Peyer's patch (tissue), 4 donors: ENCODE measurements at regions not wholly inside any gene's neighbourhood (a gene's known extent, or its start where the extent isn't known, plus 50 kb on each side); places are given as distances from the start of the nearest gene placed in this dataset.

Experiments
- DNase-seq, 3 donors: peaks; one replicate each; pipeline ENCODE4 v3.0.0-alpha.2; 2017 to 2019
- H3K27ac ChIP-seq, 4 donors: fragments of 200-600 bp; sonication (generic); one replicate each; pipeline ENCODE4 v1.5.1; 2016 to 2019
- H3K27me3 ChIP-seq, 2 donors: fragments of 200-600 bp; sonication (generic); one replicate each; pipeline ENCODE4 v1.5.1; 2019
- H3K36me3 ChIP-seq, 3 donors: fragments of 200-600 bp; sonication (generic); one replicate each; pipeline ENCODE4 v1.5.1; 2016 to 2019
- H3K4me1 ChIP-seq, 4 donors: fragments of 200-600 bp; sonication (generic); one replicate each; pipeline ENCODE4 v1.5.1; 2016 to 2019
- H3K4me3 ChIP-seq, 4 donors: fragments of 200-600 bp; sonication (generic); 1 replicate in 3 of 4; 2 replicates in 1 of 4; pipeline ENCODE4 v1.5.1; 2016 to 2019; ENCODE audit warnings: mild to moderate bottlenecking in 1 of 4
- H3K9me3 ChIP-seq, 4 donors: fragments of 200-600 bp; sonication (generic); one replicate each; pipeline ENCODE4 v1.5.1; 2016 to 2019; ENCODE audit warnings: mild to moderate bottlenecking in 1 of 4
- CTCF ChIP-seq, 6 experiments: fragments of 450-650 bp in 4 of 6; fragments of 200-600 bp in 2 of 6; sonication (generic) in 1 of 6; IDR thresholded peaks; one replicate each; pipeline ENCODE4 v1.5.1; 2017 to 2019; ENCODE audit warnings: antibody characterized with exemption in 6 of 6, mild to moderate bottlenecking in 3 of 6, moderate library complexity in 1 of 6
- POLR2A ChIP-seq, 2 donors: fragments of 450-650 bp; IDR thresholded peaks; one replicate each; pipeline ENCODE4 v1.5.1; 2017; ENCODE audit warnings: antibody characterized with exemption in 2 of 2, mild to moderate bottlenecking in 2 of 2, moderate library complexity in 2 of 2

- no peak for TF ChIP-seq POLR2A (IDR thresholded peaks at IDR 0.05)
- TF ChIP-seq CTCF (IDR thresholded peaks at IDR 0.05) = peak; percentile 48 to 90 (median 80)
- H3K27me3 ChIP-seq = no peaks in the 10 kb centered on the region
- peak; percentile 37 to 79 (median 73) for DNase-seq
- H3K4me1 ChIP-seq = peaks cover 0 to 62% (median 2%) of the 10 kb centered on the region in 4 donors
- H3K4me3 ChIP-seq = no peak overlapping the region
- no peaks in the 10 kb centered on the region for H3K36me3 ChIP-seq
- H3K9me3 ChIP-seq = no peaks in the 10 kb centered on the region
- H3K27ac ChIP-seq = no peak overlapping the region
These were observed 219.3 kb upstream of the GSE1 start for GRCh38 chr16:85393674-85394451.

GRCh38 chr16:85394456-85395206 is 218.5 kb upstream of the GSE1 start:
- Histone ChIP-seq H3K9me3 (no peaks in the 10 kb centered on the region), H3K27me3 (no peaks in the 10 kb centered on the region), H3K27ac (peak overlapping the region in 1 of 4 donors; percentile 67), H3K4me1 (peaks cover 0 to 62% (median 2%) of the 10 kb centered on the region in 4 donors), H3K36me3 (no peaks in the 10 kb centered on the region), H3K4me3 (no peak overlapping the region)
- TF ChIP-seq POLR2A (IDR thresholded peaks at IDR 0.05) (no peak), CTCF (IDR thresholded peaks at IDR 0.05) (no peak)
- DNase-seq = peak in 1 of 3 donors; percentile 38

GRCh38 chr16:85395207-85395912 is 217.8 kb upstream of the GSE1 start:
- Histone ChIP-seq H3K4me1 (peaks cover 0 to 55% (median under 1%) of the 10 kb centered on the region in 4 donors), H3K27ac (peak overlapping the region in 3 of 4 donors; percentile 35 to 67 (median 47)), H3K9me3 (no peaks in the 10 kb centered on the region), H3K27me3 (no peaks in the 10 kb centered on the region), H3K36me3 (no peaks in the 10 kb centered on the region), H3K4me3 (no peak overlapping the region)
- DNase-seq = peak; percentile 20 to 64 (median 61)
- no peak for TF ChIP-seq POLR2A (IDR thresholded peaks at IDR 0.05)
- no peak for TF ChIP-seq CTCF (IDR thresholded peaks at IDR 0.05)

GRCh38 chr16:85395913-85396878 is 216.9 kb upstream of the GSE1 start:
- H3K9me3 ChIP-seq = no peaks in the 10 kb centered on the region
- H3K4me1 ChIP-seq = peaks cover 0 to 48% (median 0%) of the 10 kb centered on the region in 4 donors
- TF ChIP-seq POLR2A (IDR thresholded peaks at IDR 0.05) (no peak), CTCF (IDR thresholded peaks at IDR 0.05) (no peak)
- no peak for DNase-seq
- H3K27ac ChIP-seq = peak overlapping the region in 3 of 4 donors; percentile 35 to 67 (median 47)
- no peaks in the 10 kb centered on the region for H3K27me3 ChIP-seq
- H3K4me3 ChIP-seq = no peak overlapping the region
- no peaks in the 10 kb centered on the region for H3K36me3 ChIP-seq
